ENCODE measurements at regions not wholly inside any gene's neighbourhood (a gene's known extent, or its start where the extent isn't known, plus 50 kb on each side); places are given as distances from the start of the nearest gene placed in this dataset.
"Not testable (repeated sequence)": the region's sequence is repeated elsewhere in the genome, so short reads cannot be mapped to it uniquely, and the experiment has no call there.

DNA sequence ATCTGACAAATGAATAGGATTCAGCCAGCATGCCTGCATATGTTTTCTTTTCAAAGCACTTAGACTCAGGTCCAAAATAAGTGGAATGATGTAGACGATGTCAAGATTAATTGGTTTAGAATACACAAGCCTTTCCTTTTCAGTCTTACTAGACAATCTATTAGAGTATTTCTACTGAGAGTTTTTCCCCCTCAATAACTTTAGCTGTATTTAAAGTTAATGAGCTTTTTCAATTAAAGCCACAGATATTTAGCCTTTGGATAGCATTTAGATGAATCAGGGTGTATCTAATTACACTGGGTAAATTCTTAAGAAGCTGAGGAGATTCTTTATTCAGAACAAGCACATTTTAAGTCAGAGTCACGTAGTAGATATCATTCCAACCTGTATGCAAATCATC lies 198.7 kb upstream of the MPDZ start:
- CTCF ChIA-PET: no interaction called here
- POLR2A ChIA-PET: no interaction called here

DNA sequence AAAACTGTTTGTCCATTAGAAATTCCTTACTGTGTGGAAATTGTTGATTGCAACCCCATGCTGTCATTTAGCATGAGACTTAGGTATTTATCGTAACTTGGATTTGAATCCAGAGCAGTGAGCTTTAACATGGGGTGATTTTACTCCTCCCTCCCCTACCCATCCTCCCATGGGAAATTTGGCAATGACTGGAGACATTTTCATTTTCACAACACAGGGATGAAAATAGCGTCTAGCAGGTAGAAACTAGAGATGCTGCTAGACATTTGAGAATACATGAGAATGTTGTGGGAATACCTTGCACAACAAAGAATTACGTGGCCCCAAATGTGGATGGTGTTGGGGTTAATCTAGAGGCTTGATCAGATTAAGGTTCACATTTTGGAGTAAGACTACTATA lies 191.3 kb upstream of the MPDZ start:
- CTCF ChIA-PET: no interaction called here
- POLR2A ChIA-PET: no interaction called here

DNA sequence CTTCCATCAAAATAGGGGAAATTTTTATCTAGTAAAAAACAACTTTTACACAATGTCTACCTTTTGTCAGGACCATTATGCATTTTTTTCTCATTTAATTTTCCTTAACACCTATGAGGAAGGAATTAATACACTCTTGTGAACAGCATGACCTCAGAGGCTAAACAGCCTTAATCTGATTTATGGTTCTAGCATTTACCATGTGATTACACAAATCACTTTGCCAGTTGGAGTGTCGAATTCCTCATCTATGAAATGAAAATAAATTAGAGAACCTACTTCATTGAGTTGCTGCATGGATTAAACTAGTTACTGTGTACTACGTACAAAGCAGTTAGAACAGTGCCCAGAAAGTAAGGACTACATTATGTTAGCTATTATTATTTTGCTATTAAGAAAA lies 187.7 kb upstream of the MPDZ start:
- POLR2A ChIA-PET: no interaction called here

DNA sequence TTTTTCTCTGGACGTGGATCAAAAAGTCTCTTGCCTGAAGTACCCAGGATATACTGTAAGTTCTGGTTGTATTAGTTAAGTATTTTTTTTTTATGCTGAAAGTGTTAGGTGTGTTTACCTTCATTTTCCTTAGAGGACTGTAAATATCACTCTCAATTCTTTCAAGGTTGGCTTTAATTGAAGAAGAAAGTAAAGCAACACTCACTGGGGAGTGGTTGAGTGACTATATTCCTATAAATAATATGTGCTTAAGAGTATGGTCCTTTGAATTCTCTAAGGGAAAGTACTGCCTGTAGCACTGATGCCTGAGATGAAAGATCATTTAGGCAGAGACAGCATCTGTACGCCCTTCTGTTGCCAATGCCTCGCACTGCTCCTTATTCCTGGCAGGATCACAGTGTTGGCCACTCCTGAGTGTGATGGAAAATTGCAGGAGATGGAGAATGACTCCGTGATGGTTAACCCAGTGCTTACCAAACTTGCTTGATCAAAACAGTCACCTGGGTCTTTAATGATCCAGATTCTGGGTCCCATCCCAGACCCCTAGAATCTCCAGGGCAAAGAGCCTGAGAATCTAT lies 182.0 kb upstream of the MPDZ start:
- POLR2A ChIA-PET: no interaction called here
- CTCF ChIA-PET: no interaction called here

More for the DNA sequence above, 187.7 kb upstream of the MPDZ start:
- CTCF ChIA-PET: no interaction called here

DNA sequence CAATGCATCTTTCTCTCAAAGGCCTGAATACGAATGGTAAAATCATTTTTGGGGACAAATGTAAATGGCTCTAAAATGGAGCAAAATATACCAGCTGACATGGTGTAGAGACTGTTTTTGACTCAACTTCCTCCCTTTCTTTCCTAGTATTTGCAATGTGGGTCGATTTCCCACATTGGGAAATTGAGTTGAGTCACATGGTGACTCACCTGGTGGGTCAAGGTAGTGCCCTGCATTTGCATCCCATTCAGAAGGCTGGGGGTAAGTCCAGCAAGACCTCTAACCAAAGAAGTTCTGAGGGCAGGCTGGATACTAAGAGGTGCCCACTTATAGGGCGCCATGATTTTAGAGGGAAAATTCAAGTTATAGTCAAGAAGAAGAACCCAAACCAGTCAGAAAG lies 179.6 kb upstream of the MPDZ start:
- CTCF ChIA-PET: interaction anchor here (0.7 kb wide), 1 partner anchor 1872 kb away, joined by 4 read pairs; no protein-coding TSS in a partner anchor

DNA sequence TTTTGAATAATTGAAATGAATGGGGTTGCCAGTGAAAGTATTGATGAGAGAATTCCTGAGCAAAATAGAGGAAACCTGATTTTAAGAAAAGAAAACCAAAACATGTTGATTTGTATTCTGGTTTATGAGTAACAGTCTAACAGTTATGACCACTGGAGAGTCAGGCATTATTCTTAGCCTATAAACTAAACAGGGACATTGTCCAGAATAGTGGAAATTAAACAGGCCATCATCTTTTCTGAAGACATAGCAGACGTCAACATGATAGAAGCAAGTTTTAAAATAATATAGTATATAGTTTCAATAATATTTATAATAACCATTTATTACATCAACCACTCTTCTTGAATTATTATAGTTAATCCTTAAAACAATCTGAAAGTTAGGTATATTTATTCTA lies 178.3 kb upstream of the MPDZ start:
- ChIA-PET CTCF (no interaction called here), POLR2A (no interaction called here)

More for the DNA sequence above, 179.6 kb upstream of the MPDZ start:
- POLR2A ChIA-PET: no interaction called here

DNA sequence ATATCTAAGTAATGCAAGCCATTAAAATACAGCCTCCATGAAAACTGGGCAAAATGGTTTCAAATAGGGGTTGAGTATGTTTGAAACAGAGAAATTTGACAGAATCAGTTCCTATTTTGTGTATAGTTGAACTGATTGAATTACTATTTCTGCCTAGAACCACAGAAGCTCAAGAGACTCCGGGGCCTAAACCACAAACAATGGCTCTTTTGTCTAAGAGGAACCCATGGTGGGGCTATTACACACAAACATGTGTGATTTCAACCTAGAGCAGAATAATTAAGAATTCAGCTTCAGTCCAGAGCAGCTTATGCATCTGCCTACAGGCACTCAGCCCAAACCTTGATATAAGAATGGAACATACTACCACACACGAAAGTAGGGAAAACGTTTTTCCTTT lies 171.2 kb upstream of the MPDZ start:
- CTCF ChIA-PET: no interaction called here
- POLR2A ChIA-PET: no interaction called here

DNA sequence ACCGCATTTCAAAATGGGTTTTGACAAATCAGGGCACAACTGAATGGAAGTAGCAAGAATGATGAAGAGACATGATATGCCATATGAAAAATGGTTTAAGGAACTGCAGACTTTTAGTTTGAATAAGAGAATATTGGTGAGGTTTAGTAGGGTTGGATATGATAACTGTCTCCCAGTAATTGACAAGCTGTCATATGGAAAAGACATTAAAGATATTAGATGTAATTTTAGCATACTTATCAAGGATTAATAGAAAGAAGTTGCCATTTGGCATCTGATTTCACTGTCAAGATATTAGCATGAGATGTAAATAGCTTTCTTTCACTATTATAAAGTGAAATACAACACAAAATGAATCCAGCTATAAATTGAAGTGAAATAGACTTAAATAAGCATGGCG lies 169.0 kb upstream of the MPDZ start:
- POLR2A ChIA-PET: no interaction called here
- CTCF ChIA-PET: no interaction called here

DNA sequence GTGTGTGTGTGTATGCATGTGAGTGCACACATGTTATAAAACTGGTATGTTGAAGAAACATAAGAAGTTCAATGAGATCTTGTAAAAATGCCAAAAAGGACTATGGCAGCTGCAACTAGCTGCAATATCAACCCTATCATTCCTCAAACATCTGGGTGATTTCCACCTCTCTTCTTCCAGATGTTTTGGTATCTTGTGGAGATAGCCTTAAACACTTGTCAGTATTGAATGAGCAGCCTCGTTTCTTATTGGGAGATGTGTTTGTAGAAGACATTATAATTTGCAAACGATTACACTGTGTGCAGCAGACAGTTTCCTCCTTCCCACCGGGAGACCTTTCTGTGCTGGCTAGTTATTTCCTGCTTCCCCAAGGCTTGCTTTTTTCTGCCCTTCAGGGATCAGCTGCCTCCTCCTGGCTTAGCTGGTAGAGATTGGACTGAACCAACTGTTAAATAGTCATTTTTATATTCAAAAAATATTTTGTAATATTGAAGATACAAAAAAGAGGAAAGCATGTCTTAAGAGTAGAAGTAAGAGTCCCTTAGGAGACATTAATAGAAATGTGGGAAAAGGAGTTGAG lies 168.4 kb upstream of the MPDZ start:
- ChIA-PET POLR2A (no interaction called here), CTCF (no interaction called here)

DNA sequence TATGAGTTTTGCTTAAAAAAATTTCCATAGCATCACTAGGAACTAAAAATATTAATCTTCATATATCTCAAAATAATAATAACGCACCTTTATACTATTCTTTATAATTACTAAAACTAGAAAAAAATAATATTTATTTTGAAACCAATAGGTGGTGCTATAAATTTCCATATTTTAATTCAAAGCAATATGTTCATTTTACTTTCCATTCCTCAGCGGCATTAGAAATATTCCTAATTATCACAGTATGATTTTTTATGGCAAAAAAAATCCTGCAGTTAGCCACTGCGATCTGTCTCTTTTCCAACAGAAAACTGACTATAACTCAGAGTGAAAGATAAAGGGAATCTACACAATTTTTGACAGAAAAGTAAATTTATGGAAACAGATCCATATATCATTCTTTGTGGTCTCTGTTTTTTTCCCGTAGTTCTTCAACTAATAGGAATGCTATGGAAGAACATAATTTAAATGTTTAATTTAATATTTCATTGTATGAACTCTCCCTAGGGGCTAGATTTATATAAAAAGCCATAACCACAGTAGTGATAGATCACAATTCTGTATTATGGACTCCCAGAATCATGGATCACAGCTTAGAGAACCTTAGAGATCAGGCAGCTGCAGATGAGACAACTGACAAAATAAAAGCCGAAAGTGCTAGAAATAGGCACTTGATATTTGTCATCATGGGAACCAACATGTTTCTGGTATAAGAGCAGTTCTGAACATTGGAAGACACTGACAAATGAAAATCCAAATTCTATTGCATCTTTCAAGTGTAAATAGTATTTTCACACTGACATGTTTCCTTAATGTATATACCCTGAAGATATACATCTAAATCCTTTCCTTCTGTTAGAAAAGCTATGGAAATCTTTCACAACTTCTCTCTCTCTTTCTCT lies 167.7 kb upstream of the MPDZ start:
- ChIA-PET CTCF (no interaction called here), POLR2A (no interaction called here)

DNA sequence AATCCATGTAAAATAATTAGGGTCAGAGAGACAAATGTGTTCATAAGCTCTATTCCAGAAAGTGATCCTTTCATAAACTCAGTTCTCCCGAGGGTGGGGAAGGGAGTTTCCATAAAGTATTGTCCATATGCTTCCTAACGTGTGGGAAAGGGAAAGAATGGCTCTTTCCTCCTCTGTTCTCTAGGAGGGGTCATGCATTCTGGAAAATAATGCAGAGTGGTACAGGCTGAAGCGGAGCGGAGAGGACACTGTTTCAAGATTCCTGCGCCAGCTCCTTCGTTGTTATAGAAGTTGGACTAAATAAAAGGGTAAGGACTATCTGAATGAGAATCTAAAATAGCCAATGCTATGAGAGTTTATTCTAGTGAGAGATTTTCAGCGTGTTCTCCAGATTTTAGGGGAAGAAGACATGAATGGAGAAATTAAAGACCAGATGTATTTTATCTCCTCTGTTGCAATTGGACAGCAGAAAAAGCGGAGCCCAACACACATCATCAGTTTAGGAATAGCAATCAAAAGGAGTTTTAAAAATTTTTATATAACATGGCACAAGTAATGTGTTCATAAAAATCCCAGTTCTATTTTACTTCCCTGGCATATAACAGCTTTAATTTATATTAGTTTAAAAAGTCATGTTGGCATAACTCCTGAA lies 166.9 kb upstream of the MPDZ start:
- POLR2A ChIA-PET: no interaction called here

DNA sequence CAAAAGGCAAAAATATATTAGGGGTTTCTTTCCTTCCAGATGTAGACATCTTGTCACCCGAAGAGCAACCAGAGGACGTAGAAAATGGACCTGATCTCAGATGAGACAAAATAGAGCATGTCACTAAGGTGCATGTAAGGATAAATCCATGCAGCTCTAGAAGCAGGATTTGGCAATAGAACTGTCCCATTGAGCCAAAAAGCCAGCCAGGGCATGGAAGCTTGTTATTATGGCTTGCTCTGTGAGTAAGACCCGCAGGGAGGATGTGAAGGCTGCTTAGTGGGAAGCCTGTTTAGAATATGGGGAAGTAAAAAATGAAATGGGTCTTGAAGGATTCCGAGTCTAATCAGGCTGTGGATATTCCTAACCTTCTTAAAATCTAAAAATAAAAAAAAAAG lies 165.6 kb upstream of the MPDZ start:
- CTCF ChIA-PET: no interaction called here

More for the DNA sequence above, 166.9 kb upstream of the MPDZ start:
- CTCF ChIA-PET: no interaction called here

DNA sequence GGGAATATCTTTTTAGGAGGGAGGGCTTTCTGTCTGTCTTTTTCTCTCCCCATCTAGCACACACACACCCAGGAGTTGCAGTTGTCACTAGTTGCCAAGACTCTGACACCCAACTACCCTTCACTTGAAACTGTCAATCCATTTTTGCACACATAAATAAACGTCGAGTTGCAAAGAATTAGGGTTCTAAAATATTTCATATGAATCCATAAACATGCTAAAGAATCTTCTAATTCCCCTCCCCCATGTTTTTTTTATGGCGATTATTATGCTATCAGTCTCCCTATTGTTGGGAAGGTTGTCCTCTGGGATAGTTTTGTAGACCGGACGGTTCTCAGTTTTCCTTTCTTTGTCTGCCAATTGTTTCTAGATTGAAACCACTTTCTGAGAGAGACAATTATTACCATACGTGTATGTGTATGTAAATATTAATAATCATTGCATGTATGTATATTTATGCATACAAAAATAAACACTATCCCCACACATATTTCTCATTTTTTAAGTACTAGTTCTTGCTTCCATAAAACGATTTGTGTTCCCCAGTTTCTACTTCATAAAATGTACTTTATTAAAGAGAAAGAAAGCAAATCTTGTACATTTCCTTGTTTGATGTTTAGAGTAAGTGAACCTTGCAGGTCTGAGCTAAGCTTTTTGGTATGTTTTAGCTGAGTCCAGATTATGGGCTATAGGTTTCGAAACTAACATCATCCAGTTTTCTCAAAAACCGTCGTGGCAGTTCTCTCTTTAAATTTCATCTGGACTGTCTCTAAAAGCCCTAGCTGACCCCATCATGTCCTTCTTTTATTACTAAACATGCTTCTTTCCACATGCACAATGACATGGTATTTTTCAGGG lies 165.0 kb upstream of the MPDZ start:
- POLR2A ChIA-PET: no interaction called here
- CTCF ChIA-PET: no interaction called here

More for the DNA sequence above, 165.6 kb upstream of the MPDZ start:
- POLR2A ChIA-PET: no interaction called here

DNA sequence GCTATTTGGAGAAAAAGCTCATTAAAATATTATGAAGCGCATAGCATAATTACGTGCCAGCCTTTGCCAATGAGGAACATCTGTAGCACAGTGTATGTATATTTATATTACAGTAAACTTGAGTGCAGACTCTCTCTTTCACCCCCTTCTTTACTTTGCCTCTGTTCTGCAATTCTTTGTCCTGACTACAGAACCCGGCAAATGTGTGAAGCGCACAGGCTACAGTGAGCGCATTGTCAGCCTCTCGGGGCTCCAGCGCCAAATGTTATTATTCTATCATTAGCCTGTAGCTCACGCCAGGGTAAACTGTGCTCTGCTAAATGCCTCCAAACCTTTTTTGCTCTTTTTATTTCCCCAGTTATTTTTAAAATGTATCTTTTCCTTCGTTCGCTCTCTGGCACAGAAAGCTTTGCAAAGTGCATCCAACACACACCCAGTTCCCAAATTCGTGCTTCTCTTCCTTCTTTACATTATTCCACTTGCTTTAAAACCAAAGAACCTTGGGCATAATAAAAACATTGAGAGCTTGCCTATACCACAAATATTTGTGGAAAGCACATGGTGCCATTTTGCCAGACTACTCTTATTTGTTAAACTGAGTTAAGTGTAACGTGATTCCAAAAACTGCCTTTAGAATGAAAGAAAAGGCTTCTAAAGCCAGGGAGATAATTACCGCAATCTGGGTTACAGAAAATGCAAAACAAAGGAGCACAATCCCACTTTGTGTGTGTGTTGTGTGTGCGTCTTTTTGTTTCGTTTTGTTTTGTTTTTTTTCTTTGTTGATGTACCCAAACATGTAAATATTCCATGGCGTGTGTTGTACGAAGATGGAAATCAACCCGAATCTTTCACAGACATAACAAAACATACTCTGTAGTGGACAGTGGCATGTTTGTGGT lies 164.1 kb upstream of the MPDZ start:
- ChIA-PET POLR2A (no interaction called here), CTCF (no interaction called here)

DNA sequence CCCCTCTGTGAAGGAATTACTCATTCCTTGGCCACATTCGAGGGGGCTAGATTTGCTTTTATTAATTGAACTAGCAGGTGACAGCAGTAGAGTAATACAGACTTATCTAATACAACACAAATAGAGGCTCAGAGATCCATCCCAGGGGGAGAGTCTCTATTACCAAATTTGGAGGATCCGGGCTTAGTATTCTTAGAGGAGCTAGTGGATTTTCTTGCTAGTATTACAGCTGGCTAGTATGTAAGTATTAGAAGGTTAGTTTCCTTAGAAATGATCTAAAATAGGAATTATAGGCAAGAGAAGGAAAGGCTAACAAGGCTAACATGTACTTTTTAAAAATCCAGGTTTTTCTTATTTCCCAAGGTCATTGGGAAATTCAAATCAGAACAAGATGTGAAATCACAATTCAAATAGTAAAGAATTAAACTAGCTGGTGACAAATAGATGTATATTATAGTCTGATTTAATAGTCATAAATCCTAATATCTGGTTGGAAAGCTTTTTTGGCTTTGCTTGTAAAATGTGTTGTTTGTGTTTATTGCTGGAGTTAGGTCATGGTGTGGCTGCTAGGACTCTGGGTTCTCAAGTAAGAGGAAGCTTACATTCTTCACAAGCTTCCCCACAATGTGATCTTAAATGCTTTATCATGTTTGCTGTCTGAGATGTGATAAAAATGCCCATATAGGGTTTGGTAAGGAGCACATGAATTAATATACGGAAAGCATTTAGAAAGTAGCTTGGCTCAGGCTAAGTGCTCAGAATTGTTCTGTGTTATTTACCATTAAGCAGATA lies 160.4 kb upstream of the MPDZ start:
- POLR2A ChIA-PET: no interaction called here
- CTCF ChIA-PET: no interaction called here

DNA sequence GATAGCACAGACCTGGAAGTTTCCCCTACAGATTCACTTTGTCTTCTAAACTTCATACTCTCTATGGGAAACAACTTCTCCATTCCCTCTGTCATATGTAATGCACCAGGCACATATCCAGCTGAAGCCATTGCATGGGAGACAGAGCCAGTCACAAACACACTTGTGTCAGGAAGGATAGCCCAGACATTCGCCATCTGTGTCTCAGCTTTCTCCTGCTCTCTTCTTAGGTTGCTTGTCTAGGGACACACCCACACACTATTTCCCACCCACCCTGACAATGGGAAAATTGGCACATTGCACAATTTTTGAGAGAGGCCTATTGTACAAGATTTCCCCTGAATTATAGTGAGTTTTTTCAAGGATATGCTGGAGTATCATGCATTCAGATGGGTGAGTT lies 158.4 kb upstream of the MPDZ start:
- ChIA-PET POLR2A (no interaction called here), CTCF (interaction anchor here (0.6 kb wide), 2 partner anchors 209 to 1516 kb away, joined by 3 read pairs; no protein-coding TSS in a partner anchor)

DNA sequence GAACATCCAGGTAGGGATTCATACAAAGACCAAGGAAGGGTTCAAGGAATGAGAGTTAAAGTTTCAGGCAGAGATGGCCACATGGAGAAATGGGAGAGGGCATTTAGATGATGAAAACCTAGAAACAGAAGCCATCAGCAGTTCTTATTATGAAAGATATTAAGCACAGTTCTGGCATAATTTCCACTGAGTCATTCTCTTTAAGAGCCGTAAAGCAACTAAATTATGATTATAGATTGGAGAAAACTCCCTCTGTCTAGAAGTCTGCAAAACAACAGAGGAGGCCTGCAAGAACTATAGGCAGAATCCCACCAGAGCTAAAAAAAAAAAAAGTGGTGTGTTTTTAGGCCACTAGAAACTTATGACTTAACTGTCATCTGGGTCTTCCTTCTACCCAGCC lies 157.1 kb upstream of the MPDZ start:
- ChIA-PET CTCF (no interaction called here), POLR2A (no interaction called here)

DNA sequence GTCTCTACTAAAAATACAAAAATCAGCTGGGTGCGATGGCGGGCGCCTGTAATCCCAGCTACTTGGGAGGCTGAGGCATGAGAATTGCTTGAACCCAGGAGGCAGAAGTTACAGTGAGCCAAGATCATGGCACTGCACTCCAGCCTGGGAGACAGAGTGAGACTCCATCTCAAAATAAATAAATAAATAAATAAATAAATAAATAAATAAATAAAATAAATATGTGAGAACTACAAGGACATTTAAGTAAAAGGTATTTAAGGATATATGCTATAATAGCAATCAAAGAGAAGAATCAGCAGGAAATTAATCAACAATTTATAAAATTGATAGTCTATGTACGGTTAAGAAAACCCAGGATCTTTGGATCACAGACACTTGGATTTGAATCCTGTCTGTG lies 154.0 kb upstream of the MPDZ start:
- POLR2A ChIA-PET, CTCF ChIA-PET: not testable (repeated sequence)

Measured in activated CD8-positive, alpha-beta memory T cell treated with anti-CD3 and anti-CD28 coated beads for 36 hours (primary cell).